ENCODE measurements at regions not wholly inside any gene's neighbourhood (a gene's known extent, or its start where the extent isn't known, plus 50 kb on each side); places are given as distances from the start of the nearest gene placed in this dataset.
"Not testable (repeated sequence)": the region's sequence is repeated elsewhere in the genome, so short reads cannot be mapped to it uniquely, and the experiment has no call there.

DNA sequence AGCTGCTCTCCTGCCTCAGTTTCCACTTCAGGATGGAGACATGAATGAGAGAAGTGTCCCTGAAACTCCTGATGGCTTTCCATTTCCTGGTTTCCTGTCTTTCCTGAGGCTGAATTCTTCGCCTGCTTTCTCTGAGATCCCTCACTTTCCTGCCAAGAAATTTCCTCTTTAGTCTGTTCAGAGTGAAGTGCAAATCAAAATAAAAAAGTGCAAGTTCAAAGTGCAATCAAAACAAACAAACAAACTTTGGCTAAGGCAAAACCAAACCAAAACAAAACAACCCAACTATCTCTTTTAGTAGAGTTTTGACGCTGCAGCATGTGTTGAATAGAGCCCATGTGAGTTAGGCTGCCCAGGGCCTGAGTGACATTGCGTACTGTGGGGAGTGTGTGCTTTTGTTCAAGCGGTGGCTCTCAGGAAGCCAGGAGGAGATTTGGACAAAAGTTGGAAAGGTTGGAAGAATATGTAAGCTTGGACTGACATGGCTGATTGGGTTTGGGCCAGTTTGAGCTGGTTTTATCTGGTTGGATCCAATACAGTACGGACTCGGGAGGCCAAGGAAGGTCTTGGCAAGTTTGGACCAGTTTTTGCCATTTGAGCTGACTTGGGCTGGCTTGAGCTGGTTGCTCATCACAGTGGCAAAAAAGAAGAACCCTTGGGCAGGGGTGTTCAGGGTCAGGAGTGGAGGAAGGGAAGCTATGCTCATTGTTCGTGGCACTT is 61.1 kb upstream of the TINAGL1 start:
- no peaks in the 10 kb centered on the region for H3K9me3 ChIP-seq
- H3K27ac ChIP-seq = no peak overlapping the region
- peaks cover 0 to 3% (median 0%) of the 10 kb centered on the region in 4 donors for H3K4me1 ChIP-seq
- DNase-seq = no peak
- TF ChIP-seq, protein P1, sequence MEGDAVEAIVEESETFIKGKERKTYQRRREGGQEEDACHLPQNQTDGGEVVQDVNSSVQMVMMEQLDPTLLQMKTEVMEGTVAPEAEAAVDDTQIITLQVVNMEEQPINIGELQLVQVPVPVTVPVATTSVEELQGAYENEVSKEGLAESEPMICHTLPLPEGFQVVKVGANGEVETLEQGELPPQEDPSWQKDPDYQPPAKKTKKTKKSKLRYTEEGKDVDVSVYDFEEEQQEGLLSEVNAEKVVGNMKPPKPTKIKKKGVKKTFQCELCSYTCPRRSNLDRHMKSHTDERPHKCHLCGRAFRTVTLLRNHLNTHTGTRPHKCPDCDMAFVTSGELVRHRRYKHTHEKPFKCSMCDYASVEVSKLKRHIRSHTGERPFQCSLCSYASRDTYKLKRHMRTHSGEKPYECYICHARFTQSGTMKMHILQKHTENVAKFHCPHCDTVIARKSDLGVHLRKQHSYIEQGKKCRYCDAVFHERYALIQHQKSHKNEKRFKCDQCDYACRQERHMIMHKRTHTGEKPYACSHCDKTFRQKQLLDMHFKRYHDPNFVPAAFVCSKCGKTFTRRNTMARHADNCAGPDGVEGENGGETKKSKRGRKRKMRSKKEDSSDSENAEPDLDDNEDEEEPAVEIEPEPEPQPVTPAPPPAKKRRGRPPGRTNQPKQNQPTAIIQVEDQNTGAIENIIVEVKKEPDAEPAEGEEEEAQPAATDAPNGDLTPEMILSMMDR (IDR thresholded peaks at IDR 0.05) = no peak
- no peak overlapping the region for H3K4me3 ChIP-seq
- no peaks in the 10 kb centered on the region for H3K27me3 ChIP-seq
- intact Hi-C loops (cut with DNase I; ENCODE audit: low total_unique reads) = no loop called here
- no peaks in the 10 kb centered on the region for H3K36me3 ChIP-seq

DNA sequence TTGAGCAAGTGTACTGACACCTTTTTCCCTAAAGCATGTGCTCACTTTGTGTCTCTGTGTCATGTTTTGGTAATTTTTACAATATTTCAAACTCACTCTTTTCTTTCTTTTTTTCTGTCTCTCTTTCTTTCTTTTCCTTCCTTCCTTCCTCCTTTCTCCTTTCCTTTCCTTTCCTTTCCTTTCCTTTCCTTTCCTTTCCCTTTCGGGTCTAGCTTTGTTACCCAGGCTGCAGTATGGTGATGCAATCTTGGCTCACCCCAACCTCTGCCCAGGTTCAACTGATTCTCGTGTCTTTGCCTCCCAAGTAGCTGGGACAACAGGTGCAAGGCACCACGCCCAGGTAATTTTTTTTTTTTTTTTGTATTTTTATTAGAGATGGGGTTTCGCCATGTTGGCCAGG is 60.4 kb upstream of the TINAGL1 start:
- Histone ChIP-seq H3K27me3 (no peaks in the 10 kb centered on the region), H3K4me3 (no peak overlapping the region), H3K36me3 (no peaks in the 10 kb centered on the region), H3K9me3 (no peaks in the 10 kb centered on the region), H3K27ac (no peak overlapping the region), H3K4me1 (peaks cover 0 to under 1% (median 0%) of the 10 kb centered on the region in 4 donors)
- TF ChIP-seq, protein P1 (IDR thresholded peaks at IDR 0.05) = no peak
- DNase-seq = no peak
- intact Hi-C loops (cut with DNase I; ENCODE audit: low total_unique reads) = no loop called here

DNA sequence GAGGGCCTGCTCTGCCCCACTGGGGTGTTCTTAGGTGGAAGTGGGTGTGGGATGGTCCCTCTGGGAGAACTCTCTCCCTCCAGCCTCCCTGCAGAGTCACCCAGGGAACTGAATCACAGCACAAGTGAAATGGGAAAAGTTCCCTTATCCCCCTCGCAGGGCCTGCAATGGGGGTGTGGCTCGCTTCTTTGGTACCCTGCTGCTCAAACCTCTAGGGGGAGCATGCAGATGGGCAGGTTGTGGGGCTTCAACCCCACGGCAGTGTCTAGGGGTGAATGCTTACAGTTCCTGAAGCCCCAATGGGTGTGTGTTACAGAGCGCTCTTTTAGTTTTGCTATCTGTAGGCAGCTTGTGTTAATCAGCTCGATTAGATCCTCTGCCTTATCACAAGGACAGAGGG is 59.0 kb upstream of the TINAGL1 start:
- no peaks in the 10 kb centered on the region for H3K27me3 ChIP-seq
- H3K4me1 ChIP-seq = no peaks in the 10 kb centered on the region
- H3K4me3 ChIP-seq = no peak overlapping the region
- DNase-seq = peak in 1 of 2 donors; percentile 20
- H3K27ac ChIP-seq = no peak overlapping the region
- no peaks in the 10 kb centered on the region for H3K36me3 ChIP-seq
- H3K9me3 ChIP-seq = no peaks in the 10 kb centered on the region
- intact Hi-C loops (cut with DNase I; ENCODE audit: low total_unique reads) = no loop called here
- TF ChIP-seq, protein P1 (IDR thresholded peaks at IDR 0.05) = no peak

DNA sequence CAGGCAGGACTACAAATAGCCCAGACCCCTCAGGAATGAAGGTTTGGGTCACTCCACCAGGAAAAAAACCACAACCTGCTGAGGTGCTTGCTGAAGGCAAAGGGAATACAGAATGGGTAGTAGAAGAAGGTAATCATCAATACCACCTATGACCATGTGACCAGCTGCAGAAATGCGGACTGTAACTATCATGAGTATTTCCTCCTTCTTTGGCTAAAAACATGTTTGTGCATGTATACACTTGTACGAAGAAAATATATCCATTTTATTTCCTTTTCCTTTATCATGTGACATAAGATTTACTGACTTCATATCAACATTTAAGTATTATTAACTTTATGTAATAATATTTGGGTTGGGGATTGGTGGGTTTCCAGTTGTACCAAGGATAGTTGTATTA is 58.3 kb upstream of the TINAGL1 start:
- DNase-seq; H3K27me3 ChIP-seq; H3K4me1 ChIP-seq; intact Hi-C loops (cut with DNase I; ENCODE audit: low total_unique reads); H3K4me3 ChIP-seq; H3K9me3 ChIP-seq; H3K27ac ChIP-seq; H3K36me3 ChIP-seq: not testable (repeated sequence)

DNA sequence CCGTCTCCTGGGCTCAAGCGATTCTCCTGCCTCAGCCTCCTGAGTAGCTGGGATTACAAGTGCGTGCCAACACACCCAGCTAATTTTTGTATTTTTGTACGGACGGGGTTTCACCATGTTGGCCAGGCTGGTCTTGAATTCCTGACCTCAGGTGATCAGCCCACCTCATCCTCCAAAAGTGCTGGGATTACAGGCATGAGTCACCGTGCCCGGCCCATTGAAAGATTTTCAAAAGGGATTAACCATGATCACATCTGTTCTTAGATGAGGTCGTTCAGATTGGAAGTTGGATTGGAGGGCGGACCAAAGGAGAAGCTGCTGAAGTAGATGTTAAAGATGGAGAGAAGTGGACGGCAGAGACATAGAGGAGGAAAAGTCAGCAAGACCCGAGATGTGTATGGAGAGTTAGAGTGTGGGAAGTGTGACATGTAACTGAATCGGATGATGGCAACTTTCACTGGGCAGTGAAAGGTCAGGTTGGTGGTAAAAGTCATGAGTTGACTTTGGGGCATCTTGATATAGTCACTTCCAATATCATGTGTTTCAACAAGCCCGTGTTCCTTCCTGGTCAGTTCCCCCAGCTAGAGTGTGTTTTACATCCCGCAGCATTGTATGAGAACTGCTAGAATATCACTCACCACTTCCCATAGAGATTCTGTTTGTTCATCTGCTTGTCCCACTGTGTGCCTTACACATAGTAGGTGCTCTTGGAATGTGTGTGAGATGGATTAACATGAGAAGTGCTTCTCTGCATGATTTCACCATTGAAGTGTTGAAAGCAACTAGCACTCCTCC is 54.4 kb upstream of the TINAGL1 start:
- intact Hi-C loops (cut with DNase I; ENCODE audit: low total_unique reads) = no loop called here
- peak in 1 of 2 donors; percentile 43 for DNase-seq
- Histone ChIP-seq H3K4me3 (no peak overlapping the region), H3K27ac (no peak overlapping the region), H3K27me3 (no peaks in the 10 kb centered on the region), H3K36me3 (no peaks in the 10 kb centered on the region), H3K9me3 (no peaks in the 10 kb centered on the region), H3K4me1 (no peaks in the 10 kb centered on the region)
- TF ChIP-seq, protein P1 (IDR thresholded peaks at IDR 0.05) = no peak

DNA sequence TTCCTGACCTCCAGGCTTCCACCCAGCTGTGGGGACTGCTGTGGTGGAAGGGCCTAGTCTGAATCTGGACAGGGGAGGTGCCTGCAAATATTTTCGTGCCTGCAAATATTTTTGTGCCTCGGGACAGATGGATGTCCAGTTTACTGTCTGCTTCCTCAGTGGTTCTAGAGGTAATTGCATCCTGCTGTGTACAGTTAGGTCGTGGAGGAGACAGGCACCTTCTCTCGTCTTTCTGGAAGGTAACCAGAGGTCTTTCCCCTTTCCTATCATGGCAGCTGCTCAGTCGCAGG is 53.8 kb upstream of the TINAGL1 start:
- no peaks in the 10 kb centered on the region for H3K27me3 ChIP-seq
- H3K4me1 ChIP-seq = no peaks in the 10 kb centered on the region
- no peaks in the 10 kb centered on the region for H3K36me3 ChIP-seq
- intact Hi-C loops (cut with DNase I; ENCODE audit: low total_unique reads) = no loop called here
- H3K27ac ChIP-seq = no peak overlapping the region
- DNase-seq = peak in 1 of 2 donors; percentile 12
- no peak overlapping the region for H3K4me3 ChIP-seq
- TF ChIP-seq, protein P1 (IDR thresholded peaks at IDR 0.05) = no peak
- H3K9me3 ChIP-seq = no peaks in the 10 kb centered on the region
